GM21367 (cell line): ENCODE measurements at regions not wholly inside any gene's neighbourhood (a gene's known extent, or its start where the extent isn't known, plus 50 kb on each side); places are given as distances from the start of the nearest gene placed in this dataset.

Experiments used
- ATAC-seq: cut with Tn5 transposase; IDR thresholded peaks from one replicate; pipeline ENCODE4 v1.9.1; 2021; ENCODE audit not compliant: unreplicated experiment

DNA sequence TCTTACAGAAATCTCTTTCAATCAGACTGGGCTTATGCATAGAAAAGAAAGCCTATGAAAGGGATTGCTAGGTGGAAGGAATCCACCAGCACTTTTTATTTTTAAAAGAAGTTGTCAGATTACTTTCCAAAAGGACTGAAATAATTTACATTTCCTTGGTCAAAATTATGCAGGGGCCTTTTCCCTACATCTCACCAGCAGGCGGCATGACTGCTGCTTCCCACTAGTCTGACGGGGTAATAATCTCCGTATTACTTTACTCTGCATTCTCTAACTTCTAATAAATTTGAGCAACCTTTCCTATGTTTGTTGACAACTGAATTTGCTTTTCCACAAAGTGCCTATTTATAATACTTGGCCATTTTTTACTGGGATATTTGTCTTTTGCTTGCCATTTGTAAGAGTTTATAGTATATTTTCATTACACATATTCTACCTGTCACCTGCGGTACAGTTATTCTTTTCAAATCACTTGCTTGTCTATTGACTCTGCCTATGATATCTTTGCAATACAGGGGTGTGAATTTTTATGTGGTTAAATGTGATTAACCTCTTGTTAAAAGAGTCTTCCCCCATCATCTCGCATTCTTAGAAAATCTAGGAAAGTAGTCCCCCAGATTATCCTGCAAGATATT is 51.9 kb upstream of the USP47 start:
- ATAC-seq: no peak

DNA sequence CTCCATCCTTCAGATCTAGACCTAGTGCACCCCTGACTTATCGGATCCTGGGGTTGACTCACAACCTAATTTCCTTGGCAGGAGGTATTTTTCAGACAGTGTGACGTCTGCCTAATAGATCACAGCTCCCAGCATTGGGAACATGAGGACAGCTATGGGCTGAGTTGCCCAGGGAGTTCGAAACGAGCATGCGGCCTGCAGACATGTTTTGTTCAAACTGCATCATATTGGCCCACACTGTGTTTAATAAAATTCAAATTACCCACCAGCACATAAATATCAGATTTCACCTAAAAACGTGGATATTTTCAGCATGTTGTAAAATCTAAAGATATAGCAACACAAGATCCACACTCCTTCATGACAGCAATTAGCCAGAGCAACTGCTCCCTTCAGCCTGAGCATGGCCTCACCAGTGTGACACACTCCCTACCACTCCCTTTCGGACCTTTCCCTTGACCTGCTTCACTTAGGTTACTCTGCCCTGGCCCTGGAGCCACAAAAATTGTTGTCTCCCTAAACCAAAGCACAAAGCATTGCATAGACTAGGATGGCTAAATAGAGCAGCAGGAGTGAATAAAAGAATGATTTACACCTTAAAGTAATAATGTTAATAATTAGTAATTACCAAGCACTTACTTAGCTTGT is 53.6 kb upstream of the USP47 start:
- no peak for ATAC-seq

DNA sequence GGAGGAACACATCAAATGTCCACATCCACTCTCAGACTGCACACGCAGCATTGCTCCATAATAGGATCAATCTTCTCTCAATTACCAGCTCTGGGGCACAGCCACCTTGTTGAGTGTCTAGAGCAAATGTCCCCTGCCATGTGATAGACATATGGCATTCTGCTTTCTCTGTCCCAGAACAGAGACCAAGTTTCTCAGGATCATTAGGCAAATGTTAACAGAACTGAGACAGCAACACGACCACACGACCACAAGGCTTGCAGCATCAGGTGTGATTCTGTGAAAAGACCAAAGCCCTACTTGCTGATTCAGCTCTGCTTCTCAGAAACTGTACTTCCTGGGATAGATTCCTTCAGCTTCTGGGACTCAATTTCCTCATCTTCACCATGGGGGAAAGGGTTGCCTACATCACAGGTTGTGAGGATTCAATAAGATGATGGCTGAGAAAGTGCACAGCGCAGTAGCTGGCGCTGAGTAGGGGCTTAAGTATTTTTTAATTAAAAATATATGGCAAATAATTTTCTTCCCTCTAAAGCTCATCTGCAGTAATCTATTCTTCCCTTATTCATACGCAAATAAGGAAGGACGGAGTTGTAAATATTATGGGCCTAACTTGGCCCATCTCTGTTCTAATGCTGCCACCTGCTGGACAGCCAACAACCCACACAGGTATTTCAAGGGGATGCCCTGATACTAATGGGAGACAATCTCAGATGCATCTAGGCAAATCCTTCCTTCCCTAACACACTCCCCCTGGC is 54.3 kb upstream of the USP47 start:
- peak; percentile 74 for ATAC-seq

DNA sequence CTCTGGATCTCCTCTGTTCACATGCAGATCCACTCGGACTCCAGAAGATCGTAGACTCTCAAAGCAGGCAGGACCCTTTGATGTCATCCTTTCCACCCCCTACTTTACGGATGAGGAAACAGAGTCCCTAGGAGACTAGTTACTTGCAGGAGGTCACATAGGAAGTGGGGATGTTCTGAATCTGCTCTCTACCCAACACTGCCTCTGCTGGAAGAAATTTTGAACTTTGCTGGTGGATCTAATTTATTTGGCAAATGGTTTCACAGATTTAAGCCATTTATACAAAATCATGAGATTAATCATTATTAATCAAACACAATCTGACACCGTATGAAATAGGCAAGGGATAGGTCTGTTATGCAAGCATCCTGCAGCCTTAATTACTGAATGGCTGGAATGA is 55.0 kb upstream of the USP47 start:
- ATAC-seq: no peak

DNA sequence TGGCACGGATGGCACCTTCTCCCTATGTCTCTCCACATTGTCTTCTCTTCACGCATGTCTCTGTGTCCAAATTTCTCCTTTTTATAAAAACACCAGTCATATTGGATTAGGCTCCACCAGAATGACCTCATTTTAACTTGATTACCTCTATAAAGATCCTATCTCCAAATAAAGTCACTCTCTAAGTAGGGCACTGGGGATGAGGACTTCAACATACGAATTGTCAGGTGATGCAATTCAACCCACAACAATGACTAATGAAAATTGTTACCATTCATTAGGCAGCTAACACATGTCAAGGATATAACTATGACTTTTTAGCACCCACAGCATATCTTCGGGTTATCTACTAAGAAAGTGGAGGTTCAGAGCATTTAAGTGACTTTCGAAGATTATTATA is 55.5 kb upstream of the USP47 start:
- ATAC-seq: no peak

DNA sequence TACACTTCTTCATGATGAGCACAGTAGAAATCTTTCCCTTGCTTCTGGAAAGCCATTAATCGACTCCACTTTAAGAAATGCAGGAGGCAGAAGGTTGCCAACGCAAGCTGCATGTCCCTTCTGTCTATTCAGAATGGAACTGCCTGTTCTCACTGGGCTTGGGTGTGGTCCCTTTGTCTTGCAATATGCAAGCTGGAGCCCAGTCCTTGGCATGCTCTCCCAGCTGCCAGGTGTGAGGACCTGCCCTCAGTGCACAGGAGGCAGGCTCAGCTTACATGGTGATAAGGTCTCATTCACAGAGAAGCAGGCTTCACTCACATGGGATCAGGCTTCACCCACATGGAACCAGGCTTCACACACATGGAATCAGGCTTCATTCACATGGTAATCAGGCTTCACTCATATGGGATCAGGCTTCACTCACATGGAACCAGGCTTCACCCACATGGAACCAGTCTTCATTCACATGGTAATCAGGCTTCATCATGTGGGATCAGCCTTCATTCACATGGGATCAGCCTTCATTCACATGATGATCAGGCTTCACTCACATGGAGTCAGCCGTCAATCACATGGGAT is 59.2 kb upstream of the USP47 start:
- no peak for ATAC-seq

DNA sequence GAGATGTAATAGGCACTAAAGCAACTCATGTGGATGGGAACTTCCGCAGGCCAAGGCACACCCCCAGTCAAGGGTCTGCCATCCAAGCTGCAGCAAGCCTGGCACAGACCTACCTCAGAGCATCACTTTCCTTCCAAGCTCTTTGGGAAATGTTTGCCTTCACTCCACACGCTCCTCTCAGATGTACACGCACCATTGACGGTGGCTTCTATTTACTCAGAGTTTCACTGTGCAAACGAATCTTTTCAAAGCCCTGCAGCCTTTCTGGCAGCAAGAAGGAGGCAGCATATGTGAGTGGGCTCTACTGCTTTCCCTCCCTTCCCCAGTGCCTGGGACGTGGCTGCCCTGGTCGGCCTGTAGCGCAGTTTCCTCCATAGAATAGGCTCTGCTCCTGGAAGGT is 60.9 kb upstream of the USP47 start:
- no peak for ATAC-seq

DNA sequence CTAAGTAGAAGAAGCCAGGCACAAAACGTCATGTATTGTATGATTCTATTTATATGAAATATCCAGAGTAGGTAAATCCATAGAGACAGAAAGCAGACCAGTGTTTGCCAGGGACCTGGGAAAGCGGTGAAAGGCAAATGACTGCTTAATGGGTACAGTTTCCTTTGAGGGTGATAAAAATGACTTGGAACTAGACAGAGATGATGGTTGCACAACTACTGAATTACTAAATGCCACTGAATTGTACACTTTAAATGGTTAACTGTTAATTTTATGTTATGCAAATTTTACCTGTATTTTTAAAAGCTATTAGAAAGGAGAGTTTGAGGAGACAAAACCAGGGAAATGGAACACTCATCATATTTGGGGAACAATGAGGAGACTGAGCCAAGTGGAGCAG is 61.8 kb upstream of the USP47 start:
- ATAC-seq: no peak

DNA sequence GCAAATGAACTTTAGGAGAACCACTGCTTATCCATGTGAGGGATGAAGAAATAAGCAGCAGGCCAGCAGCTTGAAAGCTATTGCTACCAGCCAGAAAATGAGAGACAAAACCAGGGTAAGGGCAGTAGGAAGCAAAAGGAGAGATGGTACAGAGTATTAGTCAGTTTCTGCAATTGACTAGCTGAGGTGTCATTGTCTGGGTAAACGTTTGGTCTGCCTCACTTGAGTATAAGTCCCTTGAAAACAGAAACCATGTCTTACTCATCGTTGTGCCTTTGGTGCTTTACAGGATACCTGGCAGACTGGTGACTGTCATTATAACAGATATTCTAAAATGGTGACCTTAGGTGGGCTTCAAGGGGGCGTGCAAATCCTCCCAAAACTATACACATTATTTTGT is 63.9 kb upstream of the USP47 start:
- no peak for ATAC-seq

DNA sequence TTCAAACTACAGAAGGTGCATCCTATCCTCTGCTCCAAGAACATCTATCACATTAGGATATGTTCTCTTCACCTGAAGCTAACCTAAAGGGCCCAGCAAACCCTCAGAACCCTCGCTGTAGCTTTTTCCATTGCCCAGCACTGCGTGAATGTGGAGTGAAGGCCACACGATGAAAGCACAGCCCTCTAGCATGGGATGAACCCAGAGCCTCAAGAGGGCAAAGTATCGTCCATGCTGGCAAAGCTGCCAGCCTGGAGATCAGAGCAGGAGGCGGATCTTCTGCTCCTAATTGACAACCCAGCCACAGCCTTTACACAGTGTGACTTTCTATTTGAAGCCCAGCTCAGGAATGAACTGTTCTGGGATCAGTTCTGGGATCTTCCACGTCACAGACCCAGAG is 65.1 kb upstream of the USP47 start:
- no peak for ATAC-seq

DNA sequence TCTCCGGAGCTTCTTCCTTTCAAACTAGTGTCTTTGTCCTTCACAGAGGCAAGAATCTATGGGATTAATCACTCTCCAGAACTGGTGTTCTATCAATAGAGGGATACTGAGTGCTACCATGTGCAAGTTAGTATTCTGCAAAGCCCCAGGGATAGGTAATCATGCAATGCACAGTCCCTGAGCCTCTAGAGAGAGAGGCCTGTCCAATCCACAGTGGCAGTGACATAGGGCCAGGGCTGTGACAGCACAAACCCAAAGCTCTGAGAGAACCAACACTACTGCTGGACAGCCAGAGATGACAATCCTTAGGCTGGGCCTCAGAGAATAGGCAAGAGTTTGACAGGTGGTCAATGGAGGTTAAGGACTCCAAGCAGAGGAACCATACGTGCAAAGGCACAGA is 66.8 kb upstream of the USP47 start:
- ATAC-seq: no peak

DNA sequence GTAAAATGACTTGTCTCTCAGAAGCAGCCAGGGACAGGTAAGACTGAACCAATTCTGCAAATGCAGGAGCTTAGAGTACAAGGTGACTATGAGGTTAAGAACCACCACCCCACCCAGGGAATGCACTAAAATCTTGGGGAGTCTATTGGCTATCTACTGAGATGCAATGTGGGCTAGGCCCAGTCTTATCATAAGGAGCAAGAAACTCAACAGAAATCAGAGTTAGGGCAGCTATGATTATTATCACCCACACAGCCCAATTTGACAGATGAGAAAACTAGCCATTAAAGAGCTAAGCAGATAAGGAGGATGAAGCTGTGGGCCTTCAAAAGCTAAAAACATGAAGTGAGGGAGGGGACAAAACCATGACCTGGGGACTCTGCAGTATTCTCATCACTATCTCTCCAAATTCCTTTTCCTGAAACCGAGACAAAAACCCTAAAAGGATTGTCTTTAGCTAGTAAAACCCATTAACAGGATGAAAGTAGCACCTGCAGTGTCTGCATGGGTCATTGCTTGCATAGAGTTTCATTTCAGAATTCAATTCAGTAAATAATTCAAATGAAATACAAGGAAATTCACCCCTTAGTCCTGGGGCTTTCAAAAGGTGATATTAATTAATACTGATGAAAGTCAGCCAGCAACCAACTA is 68.8 kb upstream of the USP47 start:
- no peak for ATAC-seq

DNA sequence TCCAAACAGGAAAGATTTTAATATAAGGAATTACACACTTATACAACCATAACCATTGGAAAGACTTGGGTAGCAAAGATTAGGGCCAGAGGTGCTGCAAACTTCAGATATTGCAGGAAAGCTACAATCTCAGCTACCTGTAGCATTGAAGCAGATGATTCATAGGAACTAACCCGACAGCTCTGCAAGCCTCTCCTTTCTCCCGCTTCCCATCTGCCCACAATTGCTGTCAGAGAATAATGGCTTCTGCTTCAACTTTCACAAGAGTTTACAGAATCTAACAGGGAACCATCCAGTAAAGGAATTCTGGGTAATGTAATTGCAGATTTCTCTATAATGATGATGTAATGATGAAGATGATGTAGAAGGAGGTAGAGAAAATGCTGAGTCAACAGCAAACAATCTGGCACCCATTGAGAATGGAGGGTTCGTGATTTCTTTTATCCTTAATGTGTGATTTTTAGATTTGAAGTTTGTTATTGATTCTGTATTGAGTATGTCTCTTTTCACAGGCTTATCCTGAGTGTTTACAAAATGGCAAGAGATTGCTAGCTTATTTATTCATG is 70.8 kb upstream of the USP47 start:
- ATAC-seq: no peak

DNA sequence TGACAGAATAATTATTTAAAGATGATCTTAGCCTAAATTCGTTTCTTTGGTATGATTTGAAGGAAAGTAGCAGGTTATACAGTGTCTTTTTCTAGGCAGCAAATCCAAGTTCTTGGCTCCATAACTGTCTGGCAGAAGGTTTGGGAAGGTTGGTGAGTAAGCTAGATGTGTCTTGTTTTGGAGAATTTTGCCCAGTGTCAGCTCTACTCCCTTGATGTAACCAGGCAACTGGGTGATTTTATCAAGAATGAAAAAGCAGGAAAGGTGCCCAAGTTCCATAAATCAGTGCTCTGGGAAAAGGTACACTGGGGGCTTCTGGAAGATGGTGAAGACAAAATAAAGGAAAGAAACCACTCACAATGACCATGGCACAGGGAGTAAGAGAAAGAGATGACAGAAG is 71.5 kb upstream of the USP47 start:
- ATAC-seq: no peak

DNA sequence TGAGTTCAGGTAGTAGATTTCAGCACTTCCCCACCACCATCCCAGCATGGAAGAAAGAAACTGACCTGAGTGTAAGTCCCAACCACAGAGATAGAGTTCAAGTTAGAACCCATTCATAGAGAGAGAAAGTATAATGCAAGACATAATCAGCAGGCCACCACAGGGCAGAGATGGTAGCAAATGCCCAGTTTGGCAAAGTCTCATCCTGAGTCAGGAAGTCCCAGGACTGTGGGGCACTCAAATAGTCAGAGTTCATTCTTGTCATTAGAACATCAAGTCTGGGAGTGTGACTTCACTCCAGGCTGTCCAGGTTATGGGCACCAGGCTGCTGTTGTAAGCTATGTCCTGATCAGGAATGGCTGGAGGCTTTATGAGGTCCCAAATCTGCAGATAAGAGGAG is 72.0 kb upstream of the USP47 start:
- ATAC-seq: no peak

DNA sequence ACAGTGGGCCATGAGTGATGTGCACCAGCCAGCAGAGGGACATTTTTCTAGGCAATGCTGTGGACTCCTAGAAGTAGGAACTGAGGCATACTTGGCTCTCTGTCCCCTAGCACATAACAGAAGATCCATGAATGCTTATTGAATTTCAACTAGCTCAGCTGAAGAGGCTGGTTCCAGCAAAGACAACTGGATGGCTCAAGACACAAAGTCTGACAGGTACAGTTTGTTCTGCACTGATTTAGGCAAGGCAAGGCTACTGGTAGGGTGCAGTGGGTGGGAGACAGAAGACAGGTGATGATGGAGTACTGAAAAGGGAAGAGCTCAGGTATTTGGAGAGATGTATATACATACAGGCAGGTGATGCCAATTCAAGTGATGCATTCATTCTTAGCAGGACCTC is 72.4 kb upstream of the USP47 start:
- ATAC-seq: no peak

DNA sequence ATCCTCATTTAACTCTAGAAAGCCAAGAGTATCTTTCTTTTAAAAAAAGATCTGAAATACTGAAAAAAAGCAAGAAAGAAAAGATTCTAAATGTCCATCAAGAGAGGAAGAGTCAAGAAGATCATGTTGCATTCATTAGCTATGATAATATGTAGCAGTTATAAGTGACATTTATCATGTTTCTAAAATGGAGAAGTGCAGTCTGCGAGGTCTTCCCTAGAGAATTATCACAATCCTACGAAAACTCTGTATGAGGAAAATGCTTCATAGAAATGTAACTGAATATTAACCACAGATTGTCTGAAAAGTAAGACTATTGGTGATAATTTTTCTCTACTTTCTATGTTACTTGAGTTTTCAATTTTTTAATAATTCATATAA is 77.4 kb upstream of the USP47 start:
- no peak for ATAC-seq

DNA sequence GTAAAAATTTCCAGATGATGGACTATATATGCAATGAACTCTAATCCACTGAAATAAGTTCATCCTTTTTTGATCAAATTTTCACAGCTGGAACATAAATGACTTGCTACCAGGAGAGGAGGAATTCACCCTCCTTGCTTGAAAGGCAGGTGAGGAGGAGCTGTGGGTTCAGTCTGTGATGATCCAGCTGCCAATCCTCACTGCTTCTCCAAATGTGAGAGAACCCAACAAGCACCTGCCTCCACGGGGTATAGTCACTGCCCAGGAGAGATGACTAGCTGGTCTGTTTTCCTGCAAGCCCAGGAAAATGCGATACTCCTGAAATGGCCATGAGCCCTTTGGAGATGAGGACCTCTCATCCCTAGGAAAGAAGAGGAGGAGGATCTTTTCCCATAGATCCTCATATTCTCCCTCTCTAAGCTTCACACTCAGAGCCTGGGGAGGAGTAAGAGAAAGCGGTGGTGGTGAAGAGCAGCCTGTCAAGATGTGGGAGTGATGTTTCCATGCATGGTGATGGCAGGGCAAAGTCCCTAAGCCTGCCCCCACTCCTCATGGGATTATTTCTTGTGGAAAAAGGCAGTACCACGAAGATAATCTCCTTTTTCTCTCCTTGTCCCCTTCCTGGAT is 77.9 kb upstream of the USP47 start:
- no peak for ATAC-seq

DNA sequence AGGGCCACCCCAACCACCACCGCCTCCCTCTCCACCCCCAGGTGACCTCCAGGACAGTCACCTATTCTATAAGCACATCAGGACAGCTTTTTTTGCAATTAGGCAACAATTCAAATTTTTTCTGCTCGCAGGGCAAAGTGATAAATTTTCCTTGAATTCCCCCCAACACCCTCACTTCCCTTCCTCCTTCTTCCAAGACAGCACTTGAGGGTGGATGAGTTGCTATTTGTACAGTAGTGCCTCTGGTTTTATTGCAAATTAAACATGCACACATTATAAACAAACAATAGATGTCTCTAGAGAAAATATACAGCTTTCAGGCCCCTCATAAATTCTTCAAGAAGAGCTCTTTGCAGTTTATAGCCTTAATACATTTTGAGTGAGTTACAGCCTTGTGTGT is 80.9 kb upstream of the USP47 start:
- no peak for ATAC-seq

DNA sequence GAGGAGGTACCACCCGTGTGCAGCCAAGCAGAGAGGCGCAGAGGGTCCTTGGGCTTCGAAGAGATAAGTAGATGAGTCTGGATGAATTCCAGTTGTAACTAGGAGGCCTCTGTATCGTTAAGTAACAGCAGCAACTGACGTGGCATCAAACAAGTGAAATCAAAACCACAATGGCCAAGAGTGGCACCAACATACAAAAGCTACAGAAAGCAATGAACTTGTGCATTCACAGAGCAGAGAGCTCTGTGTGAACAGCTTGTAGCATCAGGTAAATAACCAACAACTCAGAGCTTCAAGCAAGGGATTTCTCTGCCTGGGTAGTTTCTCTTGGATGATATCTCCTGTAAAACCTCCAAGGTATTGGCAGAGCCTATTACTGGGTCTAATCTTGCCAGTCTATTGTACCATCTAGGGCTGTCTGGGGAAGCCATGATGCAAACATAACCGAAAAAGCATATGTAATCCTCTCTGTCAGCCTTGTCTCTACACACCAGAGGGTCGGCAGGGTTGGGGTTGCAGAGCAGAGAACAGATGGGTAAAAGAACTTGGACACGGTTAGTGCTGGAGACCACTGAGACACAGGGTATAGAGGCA is 83.1 kb upstream of the USP47 start:
- ATAC-seq: no peak

DNA sequence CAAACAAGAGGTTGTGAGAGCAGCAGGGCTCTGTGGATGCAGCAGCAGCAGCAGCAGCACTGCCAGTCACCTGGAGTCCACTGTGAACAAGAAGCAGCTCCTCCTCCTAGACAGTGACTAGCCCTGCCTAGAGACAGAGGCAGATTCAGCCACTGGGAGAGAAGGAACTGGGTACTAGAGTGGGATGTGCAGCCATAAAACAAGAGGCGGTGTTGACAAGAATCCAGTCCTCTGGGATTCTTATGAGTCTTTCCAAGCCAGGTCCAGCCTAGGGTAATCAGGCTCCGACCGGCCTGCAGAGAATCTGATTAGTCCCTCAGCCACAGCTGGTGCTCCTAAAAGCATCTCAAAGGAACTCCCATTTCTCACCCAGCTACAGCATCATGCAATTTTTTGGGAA is 83.9 kb upstream of the USP47 start:
- ATAC-seq: no peak
